GM18519 (cell line): ENCODE measurements at regions not wholly inside any gene's neighbourhood (a gene's known extent, or its start where the extent isn't known, plus 50 kb on each side); places are given as distances from the start of the nearest gene placed in this dataset.

Experiments used
- ATAC-seq: cut with Tn5 transposase; IDR thresholded peaks from one replicate; pipeline ENCODE4 v1.9.1; 2021; ENCODE audit warnings: mild to moderate bottlenecking, moderate library complexity; ENCODE audit not compliant: unreplicated experiment, low FRiP score

DNA sequence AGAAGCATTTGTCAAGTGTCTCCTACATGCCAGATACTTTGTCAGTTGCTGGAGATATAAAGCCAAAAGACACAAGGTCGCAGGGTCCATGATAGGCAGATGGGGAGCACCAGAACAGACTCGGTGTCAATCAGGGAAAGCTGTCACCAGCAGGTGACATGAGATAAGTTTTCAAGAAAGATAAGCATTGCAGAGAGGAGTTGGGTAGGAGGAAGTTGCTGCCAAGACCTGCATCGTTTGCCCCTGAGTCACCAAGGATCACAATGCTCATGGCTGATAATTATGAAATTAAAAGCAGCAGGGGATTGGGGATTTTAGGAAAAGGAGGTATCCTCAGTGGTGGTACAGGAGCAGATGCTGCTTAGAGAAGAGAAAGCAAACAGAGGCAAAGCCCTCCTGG lies 551.1 kb upstream of the CDH11 start:
- ATAC-seq, result no peak

- ATAC-seq, result no peak
These were observed 549.2 kb upstream of the CDH11 start for GRCh38 chr16:65671071-65671470.

GRCh38 chr16:65668064-65668595 lies 546.3 kb upstream of the CDH11 start:
- ATAC-seq, result no peak

- no peak for ATAC-seq
These were observed 545.2 kb upstream of the CDH11 start for GRCh38 chr16:65667011-65667578.

DNA sequence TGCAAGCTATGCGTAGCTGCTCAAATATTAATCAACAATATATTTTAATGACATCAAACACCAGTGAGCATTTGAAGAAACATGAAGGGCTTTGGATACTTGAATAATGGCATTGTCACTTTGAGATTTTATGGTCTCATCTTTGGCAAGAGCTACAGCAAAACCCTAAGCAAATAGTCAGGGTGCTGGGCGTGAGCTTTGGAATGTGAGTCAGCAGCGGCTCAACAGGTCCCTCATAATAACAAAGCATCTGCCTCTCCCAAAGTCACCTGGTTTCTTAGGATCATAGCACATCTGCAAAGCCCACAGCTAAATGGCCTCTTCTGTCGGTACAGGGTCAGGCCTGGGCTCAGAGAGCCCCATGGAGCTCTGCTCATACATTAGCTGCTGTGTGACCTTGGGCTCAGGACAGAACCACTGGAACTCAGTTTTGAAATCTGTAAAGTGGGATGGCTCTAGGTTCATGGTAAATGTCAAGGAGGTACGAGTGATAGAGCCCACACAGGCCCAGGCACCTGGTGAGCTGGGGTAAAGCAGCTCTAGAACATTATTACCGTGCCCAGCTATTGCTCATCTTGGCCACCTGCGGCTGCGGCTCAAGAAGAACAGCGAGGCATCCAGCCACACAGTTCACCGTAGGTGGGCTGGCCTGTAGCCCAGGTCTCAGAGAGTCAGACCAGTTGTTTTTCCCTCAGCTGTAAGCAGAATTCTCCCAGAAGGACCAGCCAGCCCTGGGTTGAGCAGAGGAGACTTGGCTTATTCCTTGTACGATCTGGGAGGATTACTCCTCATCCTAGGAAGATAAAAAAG lies 544.5 kb upstream of the CDH11 start:
- no peak for ATAC-seq

DNA sequence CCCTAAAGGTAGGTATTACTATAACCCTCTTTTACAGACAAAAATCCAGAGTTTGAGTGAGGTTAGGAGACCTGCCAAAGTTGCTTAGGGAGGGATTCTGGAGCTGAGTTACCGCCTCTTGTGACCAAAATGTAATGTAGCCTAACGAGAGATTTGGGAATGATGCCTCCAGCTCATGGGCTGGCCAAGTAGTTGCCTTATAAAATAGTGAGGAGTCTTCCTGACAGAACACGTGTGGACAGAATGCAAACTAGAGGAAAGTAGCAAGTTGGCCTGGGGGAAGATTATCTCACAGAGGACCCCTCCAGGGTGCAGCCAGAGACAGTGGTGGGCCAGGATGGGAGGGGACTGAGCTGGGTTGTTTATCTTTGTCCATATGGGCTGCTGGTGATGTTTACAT lies 543.7 kb upstream of the CDH11 start:
- no peak for ATAC-seq

DNA sequence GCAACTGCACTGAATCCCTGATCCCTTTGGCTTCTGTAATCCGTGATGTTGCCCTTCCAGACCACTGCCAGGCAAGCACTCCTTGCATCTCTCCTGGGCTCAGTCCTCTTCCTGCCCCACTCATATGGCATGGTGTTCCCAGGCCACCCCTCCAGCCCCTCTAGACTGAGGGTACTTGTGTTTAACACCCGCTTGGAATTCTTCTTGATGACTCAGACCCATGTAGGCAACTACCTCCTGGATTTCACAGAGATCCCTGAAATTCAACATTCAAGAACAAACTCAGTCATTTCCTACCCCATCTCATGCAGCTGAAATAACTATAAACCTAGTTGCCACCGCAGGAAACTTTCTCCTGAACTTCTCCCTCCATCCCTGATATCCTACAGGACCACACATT lies 541.9 kb upstream of the CDH11 start:
- ATAC-seq, result no peak

GRCh38 chr16:65662256-65662655 lies 540.4 kb upstream of the CDH11 start:
- ATAC-seq, result no peak

GRCh38 chr16:65661558-65661957 lies 539.7 kb upstream of the CDH11 start:
- no peak for ATAC-seq

- ATAC-seq, result no peak
These were observed 538.5 kb upstream of the CDH11 start for GRCh38 chr16:65660390-65660789.

DNA sequence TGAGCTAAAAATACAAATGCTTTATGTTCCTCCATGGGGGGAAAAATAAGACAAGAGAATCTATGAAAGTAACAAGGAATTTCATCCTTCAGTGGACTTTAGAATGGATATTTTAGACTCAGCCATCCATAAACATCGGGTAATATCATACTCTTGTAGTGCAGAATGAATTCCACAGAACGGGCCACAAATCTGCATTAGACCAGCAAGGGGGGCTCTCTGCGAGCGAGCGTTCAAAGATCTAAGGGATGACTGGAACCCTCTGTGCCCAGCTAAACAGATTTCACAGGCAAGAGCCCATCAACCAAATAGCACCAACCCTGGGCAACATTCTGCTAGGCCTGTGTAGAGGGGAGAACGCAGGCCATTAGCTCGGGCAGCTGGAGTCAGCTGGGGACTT lies 537.9 kb upstream of the CDH11 start:
- no peak for ATAC-seq

DNA sequence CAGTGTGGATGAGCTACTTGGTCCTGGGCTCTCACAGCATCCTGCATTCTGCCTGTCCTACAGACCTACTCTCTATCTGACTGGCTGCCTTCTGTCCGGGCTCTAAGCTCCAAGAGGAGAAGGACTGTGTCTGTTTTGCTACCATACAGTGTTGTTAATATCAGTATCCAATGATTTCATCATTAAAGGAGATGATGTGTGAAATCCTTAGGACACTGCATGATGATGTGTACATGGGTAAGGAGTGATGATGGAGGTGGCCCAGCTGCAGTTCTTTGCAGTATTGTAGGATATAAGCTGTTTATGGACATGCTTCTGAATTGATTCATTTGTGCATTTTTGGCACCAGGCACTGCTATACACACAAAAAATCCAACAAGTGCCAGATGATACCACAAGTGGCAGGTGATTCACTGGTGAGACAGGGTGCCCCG lies 536.9 kb upstream of the CDH11 start:
- no peak for ATAC-seq

DNA sequence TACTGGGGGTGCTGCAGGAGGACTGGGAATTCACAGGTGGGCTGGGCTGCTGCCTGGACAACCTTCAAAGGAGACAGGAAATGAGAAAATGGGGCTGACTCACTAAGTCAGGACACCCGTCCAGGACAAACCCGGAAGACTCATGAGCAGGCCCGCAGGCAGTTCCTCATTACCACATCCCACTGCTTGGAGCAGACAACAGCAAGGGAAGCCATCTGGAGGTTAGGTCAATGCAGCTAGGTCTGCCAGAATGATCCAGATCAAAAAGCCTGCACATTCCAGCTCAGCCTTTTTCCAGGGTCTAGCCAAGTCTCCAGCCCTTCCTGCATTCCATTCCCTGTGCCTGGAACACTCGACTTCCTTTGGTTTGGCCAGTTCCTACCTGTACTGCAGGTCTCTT lies 536.5 kb upstream of the CDH11 start:
- ATAC-seq, result no peak

DNA sequence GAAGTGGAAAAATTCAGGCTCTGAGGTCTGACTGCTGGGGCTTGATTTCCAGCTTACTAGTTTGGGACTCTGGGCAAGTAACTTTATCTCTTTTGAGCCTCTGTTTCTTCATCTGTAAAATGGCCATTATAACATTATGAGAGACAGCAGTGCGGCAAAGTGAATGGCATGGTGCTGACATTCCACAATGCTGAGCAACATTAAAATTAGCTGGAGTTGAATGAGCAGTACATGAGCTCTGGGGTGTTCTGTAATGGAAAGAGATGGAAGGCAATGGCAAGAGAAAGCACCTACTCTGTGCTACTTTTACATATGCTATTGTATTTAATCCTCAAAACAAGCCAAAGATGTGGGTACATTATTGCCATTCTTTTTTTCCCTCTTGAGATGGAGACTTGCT lies 535.7 kb upstream of the CDH11 start:
- no peak for ATAC-seq

DNA sequence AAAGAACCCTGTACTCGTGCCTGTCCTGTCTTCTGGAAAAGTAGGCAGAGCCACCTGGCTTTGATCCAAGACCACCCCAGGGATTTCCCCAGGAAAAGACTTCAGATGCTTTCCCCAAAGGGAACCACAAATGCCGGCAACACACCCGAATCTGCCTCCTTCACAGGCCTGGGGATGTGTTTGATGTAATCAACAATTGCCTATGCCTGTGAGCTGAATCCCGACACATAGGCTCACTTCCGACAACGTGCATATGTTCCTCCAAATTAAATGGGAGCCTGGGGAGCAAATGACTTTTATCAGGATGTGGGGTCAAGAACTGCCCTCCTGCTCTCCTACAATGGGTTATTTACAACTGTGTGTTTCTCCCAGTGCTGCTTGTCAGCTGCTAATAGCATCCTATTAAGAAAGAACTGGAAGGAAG lies 535.2 kb upstream of the CDH11 start:
- no peak for ATAC-seq

- no peak for ATAC-seq
These were observed 533.9 kb upstream of the CDH11 start for GRCh38 chr16:65655802-65656201.

DNA sequence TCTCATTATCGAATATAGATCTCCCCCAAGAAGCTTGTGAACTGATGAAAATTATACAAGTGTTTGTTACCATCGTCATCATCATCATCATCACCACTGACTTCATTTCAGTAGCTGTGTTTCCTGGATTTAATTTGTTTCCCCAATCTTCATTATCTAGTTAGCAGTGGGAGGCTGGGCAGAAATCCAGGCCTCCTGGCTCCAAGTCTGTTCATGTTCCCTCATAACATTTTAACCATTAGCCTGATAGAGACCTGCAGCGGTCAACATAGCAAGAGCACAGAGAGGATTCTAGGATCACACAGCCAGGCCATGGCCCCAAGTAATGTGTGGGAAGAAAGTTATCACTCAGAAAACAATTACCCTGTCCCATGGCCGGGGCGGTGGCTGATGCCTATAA lies 526.2 kb upstream of the CDH11 start:
- ATAC-seq, result no peak

- ATAC-seq, result no peak
These were observed 523.0 kb upstream of the CDH11 start for GRCh38 chr16:65644821-65645220.

- no peak for ATAC-seq
These were observed 520.0 kb upstream of the CDH11 start for GRCh38 chr16:65641762-65642289.

DNA sequence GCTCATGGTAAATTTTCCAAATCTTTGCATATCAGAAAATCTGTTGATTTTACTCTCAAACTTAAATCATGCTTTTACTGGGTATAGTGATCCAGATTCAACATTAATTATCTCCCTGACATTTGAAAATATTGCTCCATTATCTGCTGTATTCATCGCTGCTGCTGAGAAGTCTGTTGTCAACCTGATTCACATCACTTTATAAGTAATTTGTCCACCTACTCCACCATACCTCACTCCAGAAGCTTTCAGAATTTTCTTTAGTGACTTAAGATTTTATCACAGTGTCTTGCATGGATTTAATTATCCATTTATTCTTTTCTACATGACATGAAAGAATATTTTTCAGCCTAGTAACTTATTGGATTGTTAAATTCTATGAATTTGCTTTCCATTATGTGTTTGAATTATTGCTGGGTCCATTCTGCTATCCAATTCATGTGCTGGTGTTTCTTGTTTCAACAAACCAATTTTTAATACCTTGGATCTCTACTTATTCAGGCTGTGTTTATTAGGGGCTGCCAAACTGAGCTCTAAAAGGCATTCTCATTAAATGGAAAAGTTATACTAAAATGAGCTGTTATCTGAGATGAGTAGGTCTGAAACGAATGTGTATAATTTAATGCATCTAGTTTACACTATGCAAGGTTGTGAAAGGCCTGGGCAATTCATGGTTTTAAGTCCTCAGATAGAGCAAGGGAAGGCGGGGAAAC lies 519.3 kb upstream of the CDH11 start:
- ATAC-seq, result no peak

GRCh38 chr16:65634833-65635232 lies 513.0 kb upstream of the CDH11 start:
- ATAC-seq, result no peak
